Adrenal gland (tissue), 5 donors: ENCODE measurements at regions not wholly inside any gene's neighbourhood (a gene's known extent, or its start where the extent isn't known, plus 50 kb on each side); places are given as distances from the start of the nearest gene placed in this dataset.

Source experiments
- CTCF ChIP-seq, 6 experiments: fragments of 450-650 bp in 4 of 6; fragments of 200-600 bp in 2 of 6; sonication (generic) in 1 of 6; IDR thresholded peaks; 1 replicate in 5 of 6; 2 replicates in 1 of 6; pipeline versions ENCODE4 v1.5.1 to v1.8.0; 2016 to 2021; ENCODE audit warnings: antibody characterized with exemption in 6 of 6, mild to moderate bottlenecking in 2 of 6, moderate library complexity in 1 of 6
- POLR2A ChIP-seq, 2 donors: fragments of 450-650 bp; IDR thresholded peaks; one replicate each; pipeline ENCODE4 v1.6.1; 2017; ENCODE audit warnings: antibody characterized with exemption in 2 of 2, mild to moderate bottlenecking in 2 of 2, moderate library complexity in 1 of 2
- donor health status: DM: no; HTN: no; CAD: no.

DNA sequence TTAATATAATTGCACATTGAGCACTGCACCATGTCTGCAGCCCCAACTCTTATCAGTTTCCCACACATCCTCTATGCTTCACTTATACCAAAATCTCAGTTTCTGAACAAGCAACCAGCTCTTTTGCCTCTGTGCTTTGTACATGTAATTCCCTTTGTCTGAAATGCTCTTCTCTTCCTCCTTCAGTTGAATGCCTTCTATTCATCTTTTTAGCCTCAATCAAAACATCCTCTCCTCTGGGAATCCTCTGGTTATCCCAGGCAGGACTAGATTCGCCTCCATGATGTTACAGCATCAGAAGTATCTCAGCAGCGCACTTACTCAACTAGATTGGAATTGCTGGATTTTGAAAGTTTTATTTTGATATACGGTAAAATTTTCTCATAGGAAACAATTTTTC is 143.3 kb downstream of the GAS1 start:
- TF ChIP-seq CTCF (IDR thresholded peaks at IDR 0.05) (no peak), POLR2A (IDR thresholded peaks at IDR 0.05) (no peak)
